ENCODE measurements at regions not wholly inside any gene's neighbourhood (a gene's known extent, or its start where the extent isn't known, plus 50 kb on each side); places are given as distances from the start of the nearest gene placed in this dataset.

- TF ChIP-seq POLR2A (IDR thresholded peaks at IDR 0.05; ENCODE audit: low read length) = no peak
- no peak for TF ChIP-seq GATA1 (IDR thresholded peaks at IDR 0.05; ENCODE audit: low read depth, low read length)
Observed at GRCh38 chr2:11082880-11083279, 72.4 kb upstream of the SLC66A3 start.

Measured in erythroblast (primary cell).